GM10248 (cell line): ENCODE measurements at regions not wholly inside any gene's neighbourhood (a gene's known extent, or its start where the extent isn't known, plus 50 kb on each side); places are given as distances from the start of the nearest gene placed in this dataset.

Source experiments
- CTCF ChIA-PET: fragments of 300-600 bp; sonication (Branson Sonifier 250); formaldehyde crosslinking; extraction: SDS; loops from one replicate; lab custom pipeline; 2021; ENCODE audit warnings: antibody characterized with exemption; lab: Yijun Ruan, JAX
- POLR2A ChIA-PET: fragments of 350-650 bp; sonication (Branson Sonifier 250); formaldehyde crosslinking; extraction: SDS; loops from one replicate; lab custom pipeline; 2020; ENCODE audit warnings: antibody characterized with exemption; lab: Yijun Ruan, JAX
- DNase-seq: peaks from one replicate; pipeline ENCODE4 v3.0.0; 2012; ENCODE audit errors: extremely low spot score
- TF ChIP-seq, protein P1 (sequence below): IDR thresholded peaks from 2 replicates; pipeline ENCODE4 v1.5.1; 2012; ENCODE audit warnings: mild to moderate bottlenecking, low read depth; ENCODE audit errors: extremely low read depth, missing control alignments, control extremely low read depth

GRCh38 chr6:48904809-48905208 is 558.2 kb downstream of the MMUT start:
- DNase-seq: no peak
- TF ChIP-seq, protein P1, sequence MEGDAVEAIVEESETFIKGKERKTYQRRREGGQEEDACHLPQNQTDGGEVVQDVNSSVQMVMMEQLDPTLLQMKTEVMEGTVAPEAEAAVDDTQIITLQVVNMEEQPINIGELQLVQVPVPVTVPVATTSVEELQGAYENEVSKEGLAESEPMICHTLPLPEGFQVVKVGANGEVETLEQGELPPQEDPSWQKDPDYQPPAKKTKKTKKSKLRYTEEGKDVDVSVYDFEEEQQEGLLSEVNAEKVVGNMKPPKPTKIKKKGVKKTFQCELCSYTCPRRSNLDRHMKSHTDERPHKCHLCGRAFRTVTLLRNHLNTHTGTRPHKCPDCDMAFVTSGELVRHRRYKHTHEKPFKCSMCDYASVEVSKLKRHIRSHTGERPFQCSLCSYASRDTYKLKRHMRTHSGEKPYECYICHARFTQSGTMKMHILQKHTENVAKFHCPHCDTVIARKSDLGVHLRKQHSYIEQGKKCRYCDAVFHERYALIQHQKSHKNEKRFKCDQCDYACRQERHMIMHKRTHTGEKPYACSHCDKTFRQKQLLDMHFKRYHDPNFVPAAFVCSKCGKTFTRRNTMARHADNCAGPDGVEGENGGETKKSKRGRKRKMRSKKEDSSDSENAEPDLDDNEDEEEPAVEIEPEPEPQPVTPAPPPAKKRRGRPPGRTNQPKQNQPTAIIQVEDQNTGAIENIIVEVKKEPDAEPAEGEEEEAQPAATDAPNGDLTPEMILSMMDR: no peak
- CTCF ChIA-PET: no interaction called here
- POLR2A ChIA-PET: no interaction called here

GRCh38 chr6:48894469-48894868 is 568.6 kb downstream of the MMUT start:
- POLR2A ChIA-PET: no interaction called here
- TF ChIP-seq, protein P1: no peak
- CTCF ChIA-PET: interaction anchor here (1.4 kb wide), 1 partner anchor 9 kb away, joined by 4 read pairs; no protein-coding TSS in a partner anchor
- DNase-seq: no peak

DNA sequence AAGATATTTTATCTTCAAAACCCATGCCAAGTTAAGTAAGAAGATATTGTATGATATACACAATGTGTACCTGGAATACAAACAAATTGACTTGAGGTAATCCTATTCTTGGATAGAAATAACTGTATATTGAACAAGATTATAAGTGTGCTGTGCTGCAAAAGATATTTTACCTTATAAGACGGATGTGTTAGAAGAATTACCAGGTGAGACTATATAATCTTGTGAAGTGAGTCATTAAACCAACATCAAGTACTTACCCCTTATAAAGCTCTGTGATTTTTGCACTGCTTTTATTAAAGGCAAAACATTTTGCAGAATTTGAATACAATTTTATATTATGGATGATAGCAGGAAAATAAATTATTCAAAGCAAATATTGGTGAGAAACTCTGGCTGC is 570.0 kb downstream of the MMUT start:
- TF ChIP-seq, protein P1: no peak
- POLR2A ChIA-PET: no interaction called here
- CTCF ChIA-PET: interaction anchor here (1.4 kb wide), 1 partner anchor 11 kb away, joined by 4 read pairs; no protein-coding TSS in a partner anchor
- no peak for DNase-seq

DNA sequence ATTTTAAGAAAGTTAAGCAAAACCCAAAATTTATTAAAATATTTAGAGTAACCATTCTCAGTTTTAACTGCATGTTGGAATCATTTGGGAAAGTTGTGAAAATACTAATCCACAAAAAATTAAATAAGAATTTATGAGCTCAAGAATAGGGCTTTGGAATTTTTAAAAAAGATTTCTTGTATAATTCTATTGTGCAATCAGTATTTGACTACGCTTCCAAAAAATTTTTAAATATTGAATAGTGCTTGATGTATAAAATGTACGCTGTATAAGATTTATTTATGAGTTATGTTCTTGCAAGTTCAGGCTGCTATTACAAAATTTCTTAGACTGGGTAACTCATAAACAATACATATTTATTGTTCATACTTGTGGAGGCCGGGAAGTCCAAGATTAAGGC is 571.7 kb downstream of the MMUT start:
- TF ChIP-seq, protein P1: no peak
- no peak for DNase-seq
- CTCF ChIA-PET: no interaction called here
- POLR2A ChIA-PET: no interaction called here

GRCh38 chr6:48889429-48889828 is 573.6 kb downstream of the MMUT start:
- POLR2A ChIA-PET: no interaction called here
- DNase-seq: no peak
- CTCF ChIA-PET: interaction anchor here (1.3 kb wide), 1 partner anchor 30 kb away, joined by 4 read pairs; no protein-coding TSS in a partner anchor
- TF ChIP-seq, protein P1: no peak

DNA sequence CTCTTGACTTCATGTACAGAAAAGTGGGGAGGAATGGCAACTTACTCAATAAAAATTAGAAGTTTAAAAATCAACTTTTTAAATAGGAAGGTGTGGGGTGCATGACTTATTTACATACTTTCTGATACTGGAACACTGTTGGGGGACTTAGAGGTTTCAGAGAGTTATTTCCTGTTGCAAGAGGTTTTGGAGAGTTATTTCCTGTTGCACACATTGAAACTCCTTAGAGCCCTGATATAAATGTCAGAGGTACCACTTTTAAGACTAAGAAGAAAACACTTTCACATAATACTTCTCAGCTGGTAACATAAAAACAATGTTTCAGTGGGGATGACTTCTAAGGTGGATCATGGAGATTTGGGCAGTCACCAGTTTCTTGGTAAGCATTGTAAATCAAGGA is 579.9 kb downstream of the MMUT start:
- ChIA-PET CTCF (no interaction called here), POLR2A (no interaction called here)
- TF ChIP-seq, protein P1: no peak
- no peak for DNase-seq

DNA sequence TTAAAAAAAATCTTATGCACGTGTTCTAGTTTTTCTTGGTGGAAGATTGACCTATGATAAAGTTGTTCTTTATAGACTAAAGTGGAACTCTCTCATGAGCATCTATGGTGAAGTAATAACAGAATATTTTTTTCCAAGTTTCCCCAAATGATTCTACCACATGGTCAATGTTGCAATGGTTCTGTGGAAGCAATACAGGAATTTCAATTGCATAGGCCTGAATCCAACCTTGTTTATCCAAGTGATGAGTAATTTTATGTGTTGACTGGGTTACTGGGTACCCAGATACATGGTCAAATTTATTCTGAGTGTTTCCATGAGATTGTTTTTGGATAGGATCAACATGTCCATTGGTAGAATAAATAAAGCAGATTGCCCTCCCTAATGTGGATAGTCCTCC is 581.5 kb downstream of the MMUT start:
- DNase-seq: no peak
- ChIA-PET CTCF (no interaction called here), POLR2A (no interaction called here)
- TF ChIP-seq, protein P1: no peak
